ENCODE measurements at regions not wholly inside any gene's neighbourhood (a gene's known extent, or its start where the extent isn't known, plus 50 kb on each side); places are given as distances from the start of the nearest gene placed in this dataset.

DNA sequence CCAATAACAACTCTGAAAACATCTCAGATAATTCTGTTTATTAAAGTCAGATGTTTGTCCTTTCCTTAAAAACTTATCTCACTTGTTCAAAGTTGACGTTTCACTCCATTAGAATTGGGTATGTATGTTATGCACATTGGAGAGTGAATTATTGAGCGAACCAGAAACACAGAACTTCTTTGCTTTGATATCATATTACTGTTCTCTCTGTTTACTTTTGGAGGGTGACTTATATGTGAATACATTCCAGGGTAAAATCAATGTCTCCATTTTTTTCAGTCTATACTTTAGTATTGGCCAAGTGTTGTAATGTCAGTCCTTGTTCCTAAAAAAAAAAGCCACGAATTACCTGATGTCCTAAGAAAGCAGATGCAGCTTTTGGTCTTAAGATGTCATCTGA, 307.4 kb downstream of the CSNK1G3 start:
- DNase-seq: peak; percentile 64

DNA sequence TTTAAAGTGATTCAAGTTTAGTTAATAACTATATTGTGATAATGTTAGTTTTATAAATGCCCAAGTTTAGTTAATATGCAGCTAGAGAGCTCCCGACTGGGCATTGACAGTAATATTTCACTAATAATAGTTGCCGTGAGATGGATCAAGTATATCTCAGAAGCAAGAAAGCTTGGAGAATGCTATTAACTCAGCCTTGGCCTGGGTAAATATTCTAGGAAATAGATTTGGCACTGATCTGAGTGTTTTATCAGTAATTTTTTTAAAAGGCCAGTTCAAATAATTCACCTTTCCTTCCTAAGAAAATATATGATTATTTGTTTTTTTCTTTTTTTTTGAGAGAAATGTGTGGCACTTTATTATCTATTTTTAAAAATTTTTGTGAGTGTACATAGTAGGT, 305.3 kb downstream of the CSNK1G3 start:
- no peak for DNase-seq

DNA sequence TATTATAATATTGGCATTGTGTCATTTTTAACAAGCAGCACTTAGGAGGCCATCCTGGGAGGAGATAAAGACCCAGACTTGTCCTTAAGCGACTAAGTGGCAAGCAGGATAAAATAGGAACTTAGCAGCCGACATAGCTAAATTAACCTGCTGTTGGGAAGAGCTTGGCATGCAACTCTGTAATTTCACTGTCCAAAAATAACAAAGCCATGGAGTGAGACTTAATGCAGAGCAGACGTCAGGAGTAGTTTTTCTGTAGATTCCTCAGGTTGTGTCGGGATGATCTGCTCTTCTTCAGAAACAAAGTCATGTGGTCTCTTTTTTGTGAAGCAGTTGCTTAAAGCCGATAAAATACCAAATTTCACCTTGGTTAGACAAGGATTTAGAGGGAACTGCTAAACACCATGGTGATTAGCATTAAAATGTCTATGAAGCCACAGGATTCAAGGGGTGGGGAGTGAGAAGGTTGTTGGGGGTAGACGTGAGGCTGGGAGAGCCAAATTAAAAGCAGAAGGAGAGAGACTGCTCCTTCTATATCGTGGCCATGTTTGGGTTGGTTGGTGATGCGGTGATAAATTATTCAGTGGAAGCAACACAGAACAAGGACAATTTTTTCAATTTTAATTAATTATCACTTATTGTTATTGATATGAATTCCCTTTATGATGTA, 303.0 kb downstream of the CSNK1G3 start:
- DNase-seq: peak; percentile 80

DNA sequence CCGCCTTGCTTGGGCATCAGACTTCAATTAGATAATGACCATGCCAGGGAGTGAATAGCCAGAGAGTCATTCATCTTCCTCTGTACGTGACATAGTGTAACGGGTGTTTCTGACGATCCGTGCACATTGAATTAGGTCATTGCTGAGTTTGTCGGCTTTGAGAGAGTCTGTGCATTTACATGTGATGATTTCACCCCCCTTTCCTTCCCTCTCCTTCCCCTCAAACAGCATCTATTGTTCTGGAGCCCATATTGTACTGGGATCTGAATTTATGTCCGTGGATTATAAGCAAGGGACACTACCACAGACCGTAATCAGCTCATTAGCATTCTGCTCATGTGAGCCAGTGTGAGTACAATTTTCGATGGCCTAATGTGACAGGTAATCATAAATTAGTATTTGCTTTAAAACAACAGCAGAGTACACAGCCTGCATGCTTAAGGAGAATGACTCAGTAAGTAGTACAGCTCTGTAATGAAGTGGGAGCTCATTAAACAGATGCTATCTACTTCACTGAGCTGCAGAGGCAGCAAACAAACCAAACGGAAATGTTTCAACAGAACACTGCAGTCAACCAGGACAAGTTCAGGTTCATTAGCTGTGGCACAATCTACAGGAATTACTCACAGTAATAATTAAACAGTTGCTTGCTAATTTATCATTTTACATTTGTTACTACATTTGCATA, 302.1 kb downstream of the CSNK1G3 start:
- peak; percentile 54 for DNase-seq

DNA sequence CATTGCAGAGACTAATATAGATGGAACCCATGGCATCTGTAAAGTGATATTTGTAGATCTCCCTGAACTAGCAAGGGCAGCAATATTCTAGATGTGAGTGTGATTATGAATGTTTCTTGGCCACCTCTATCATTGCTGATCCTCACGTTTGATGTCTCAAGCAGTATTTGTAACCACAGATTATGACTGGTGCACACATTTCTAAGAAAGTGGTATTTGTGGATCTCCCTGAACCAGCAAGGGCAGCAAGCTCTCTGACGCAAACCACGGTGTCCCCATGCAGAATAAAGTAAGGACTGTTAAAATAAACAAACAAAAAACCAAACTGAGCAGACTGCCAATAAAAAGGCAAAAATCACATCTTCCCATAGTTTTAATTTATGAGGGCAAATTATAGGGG, 301.3 kb downstream of the CSNK1G3 start:
- no peak for DNase-seq

DNA sequence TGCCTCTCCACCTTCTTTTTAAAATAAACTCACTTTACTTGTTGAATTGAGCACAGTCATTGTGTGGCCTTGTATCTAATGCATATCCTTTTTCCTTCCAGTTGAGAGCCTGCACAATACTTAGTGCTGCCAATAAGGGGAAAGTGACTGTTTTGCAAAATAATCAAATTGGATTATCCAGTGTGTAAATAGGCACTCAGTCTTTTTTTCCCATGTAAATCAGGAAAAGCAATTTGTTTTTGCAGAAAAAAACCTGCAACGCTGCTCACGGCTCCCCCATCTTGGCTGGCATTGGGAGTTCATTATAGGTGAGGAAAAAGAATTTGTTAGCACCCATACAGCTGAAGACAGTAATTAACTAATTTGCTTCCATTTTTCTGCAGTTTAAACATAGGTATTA, 299.9 kb downstream of the CSNK1G3 start:
- no peak for DNase-seq

DNA sequence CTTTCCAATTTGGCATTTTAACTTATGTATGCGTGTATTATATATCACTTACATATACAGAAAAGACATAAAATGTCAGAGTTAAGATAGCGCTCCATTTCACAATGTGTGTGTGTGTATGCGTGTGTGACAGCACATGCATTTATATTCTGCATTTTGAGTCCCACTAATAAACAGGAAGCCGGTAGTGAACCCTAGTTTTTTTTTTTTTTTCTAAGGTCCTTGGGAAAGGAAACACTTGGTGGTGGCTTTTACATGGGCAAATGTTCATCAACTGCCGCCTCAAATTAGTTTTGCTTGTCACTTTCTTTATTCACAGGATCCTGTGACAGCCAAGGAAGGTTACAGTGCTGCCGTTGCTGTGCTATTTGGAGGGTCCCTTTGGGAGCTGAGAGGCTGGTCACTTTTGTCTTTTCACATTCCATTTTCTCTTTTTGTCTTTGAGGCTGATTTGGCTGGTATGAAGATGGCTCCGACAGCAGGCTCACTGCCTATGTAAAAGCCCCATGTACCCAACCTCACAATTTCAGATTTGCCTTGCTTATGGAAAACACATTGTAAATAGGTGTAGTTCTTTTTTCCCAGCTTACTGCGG, 298.9 kb downstream of the CSNK1G3 start:
- DNase-seq: no peak

DNA sequence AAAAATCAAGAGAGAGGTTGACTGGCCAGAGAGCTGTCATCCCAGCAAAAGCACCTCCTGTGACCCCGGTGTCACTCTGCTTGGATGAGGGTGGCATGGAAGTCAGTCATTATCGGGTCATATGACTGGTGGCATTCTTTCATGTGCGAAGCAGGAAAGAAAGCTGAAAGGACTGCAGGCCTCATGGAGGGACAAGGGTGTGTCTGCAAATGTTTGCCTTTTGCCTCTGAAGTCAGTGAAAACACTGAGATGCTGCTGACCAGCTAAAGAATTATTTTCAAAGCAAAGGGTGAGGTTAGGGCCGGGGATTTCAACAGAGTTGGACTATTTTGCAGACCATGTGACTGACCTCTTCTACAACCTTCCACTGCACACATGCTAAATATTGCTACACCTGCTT, 298.3 kb downstream of the CSNK1G3 start:
- DNase-seq: no peak

DNA sequence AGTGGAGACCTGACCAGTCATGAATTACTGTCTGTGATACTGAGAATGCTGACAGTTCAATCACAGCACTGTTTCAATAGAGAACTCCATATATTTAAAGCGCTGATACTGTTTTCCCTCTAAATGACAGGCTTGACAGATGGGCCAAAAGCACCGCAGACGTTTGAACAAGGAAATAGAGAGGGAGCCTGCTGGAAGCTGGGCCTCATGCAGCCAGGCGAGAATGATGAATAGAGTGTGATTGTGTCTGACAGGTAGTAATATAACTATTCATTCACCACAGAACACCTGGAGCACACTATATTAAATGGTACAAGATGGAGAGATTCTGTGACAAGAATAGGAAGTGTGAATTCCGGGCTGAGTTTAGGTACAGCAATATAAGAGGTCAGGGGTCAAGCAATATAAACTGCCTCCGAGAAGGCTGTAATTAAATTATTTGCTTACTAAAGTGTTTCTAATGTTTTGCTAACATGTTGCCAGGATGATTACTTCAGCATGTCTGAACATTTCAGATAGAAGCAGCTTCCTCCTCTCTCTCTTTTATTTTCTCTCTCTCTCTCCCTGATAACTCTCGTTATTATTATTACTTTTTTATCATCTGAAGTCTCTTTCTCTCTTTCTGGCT, 297.7 kb downstream of the CSNK1G3 start:
- DNase-seq: no peak

DNA sequence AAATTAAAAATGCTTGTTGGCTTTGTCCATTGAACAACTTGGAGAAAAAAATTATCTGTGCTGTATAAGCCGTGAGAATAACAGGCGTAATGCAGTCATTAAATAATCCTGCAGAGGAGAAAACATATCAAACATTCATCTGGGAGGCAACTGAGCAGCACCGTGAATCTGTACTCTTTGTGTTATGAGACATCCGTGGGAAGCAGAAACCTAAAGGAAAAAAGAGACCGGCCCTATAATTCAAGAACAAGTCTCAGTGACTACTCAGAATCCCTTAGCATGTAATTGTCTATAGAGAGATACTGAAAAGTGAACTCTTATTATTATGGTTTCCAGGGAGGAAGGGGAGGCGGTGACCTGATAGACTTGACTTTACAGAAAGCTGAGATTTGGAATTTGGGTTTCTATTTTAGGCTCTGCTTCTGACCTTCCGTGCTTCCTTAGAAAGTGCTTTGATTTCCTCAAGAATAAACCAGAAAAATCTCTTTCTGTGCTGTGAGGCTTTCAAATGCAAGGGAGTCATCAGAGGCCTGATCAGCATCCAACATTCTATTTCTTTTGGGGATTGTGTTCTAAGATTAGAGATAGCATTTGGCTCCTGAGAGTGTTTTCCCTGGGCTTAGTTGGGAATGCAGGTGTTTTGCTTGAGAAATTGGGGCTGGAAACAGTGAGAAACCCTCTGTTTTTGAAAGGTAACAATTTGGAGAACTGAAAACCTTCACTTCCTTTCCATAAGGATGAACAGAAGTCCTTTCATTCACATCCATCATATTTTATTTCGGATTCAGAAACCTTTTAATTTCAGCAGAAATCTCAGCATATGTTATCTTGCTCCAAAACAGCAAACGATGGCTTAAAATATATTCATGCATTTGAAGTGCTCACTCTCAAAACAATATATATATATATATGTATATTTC, 296.7 kb downstream of the CSNK1G3 start:
- DNase-seq: no peak

DNA sequence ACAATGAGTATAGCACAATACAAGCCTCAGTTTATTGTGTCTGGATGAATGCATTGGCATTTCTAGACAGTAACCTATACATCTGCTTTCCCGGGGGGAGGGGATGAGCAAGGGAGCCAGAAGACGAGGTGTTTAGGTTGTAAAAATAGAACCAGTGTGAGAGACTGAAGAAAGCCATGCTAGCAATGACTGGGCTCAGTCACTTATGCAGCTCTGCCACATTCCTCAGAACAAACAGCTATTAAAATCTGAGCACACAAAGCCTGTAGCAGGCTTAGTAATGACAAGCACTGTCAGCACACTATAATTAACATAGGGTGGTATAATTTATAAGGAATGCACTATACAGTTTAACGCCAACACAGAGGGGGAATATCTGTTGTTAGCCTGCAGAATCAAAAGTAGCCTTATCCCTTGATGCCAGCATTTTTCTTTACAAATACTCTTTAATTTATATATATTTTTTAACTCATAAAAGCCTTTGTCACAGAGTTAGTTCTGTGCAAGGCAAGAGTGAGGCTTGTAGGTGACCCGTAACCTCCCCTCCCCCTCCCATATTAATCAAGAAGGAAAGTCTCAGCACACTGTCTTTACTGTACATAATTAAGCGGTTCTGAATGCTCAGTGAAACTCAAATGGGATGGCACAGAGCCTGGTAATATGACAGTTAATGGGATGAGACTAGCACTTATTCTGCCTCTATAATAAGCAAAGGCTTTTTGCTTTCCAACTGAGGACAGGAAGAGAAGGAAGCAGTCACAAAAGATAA, 295.4 kb downstream of the CSNK1G3 start:
- peak; percentile 86 for DNase-seq

DNA sequence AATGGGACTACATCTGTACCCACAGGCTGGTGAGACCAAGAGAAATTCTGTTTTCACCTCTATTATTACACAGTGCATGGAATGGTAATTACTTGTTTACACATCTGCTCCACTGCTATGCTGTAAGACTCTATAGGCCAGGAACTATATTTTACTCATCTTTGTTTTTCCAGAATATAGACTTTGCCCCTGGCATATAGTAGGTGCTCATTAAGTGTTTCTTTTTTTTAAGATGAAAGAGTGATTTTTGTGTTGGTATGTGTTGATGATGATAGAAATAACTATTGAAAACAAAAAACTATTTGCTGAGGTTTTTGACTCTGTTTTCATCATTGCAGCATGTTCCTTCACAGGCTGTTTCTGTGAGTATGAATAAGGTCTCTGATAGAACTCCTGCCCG, 294.7 kb downstream of the CSNK1G3 start:
- DNase-seq: no peak

DNA sequence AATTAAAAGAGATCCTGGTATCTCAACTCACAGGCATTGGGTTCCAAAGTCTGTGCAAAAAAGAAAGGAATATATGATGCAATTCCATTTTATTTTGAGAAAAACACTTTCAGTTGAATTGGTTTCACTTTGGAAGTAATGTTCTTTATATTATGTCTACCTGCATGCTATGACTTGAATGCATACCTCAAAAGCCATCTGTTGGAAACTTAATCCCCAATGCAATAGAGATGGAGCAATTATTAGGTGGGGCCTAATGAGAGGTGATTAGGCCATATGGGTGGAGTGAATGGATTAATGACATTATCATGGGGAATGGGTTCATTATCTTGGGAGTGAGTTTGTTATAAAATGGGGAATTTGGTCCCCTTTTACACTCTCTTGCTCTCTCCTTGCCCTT, 293.3 kb downstream of the CSNK1G3 start:
- DNase-seq: no peak

DNA sequence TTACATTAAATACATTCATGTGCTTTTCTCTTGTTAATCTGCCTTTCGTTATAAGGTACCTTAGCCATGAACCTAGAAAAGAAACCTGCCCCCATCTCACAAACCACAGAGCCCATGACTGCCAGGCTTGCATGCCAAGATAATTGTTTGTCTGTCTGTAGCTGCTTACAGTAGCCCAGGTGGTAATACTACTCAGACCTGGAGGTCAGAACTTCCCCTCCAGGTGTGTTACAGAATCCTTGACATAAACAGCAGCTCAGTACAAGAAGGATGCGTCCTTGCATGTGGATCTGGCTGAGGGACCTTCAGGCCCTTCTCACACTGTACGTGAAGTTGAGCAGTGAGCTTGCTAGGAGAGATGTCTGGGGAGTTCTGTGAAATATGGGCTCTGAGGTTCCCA, 291.4 kb downstream of the CSNK1G3 start:
- no peak for DNase-seq

DNA sequence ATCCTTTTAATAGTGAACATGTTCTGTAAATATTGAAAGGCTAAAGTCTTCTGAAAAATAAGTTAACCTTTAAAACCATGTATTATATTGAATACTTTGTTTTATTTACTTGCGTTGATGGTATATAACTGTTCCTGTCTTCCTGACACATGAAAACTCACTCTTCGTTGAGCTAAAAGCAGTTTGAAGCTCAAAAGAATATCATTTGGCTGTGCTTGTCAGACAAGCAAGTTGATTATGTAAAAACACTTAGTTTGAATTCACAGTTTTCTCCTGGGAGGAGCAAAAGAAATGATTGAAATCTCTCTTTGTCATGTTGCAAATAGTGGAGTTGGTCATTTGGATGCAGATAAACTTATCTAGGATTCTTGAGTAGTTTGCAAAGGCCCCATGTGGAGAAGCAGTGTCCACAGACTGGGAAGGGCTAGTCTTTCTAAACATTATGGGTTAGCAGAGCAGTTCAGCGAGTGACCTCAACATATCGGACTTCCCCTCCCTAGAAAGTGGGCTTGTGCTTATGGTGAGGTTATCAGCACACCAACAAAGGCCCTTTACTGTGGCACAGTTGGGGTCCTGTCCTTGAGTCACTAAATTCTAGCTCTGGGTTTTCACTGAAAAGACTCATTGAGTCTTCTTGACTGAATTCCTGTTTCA, 290.4 kb downstream of the CSNK1G3 start:
- no peak for DNase-seq

DNA sequence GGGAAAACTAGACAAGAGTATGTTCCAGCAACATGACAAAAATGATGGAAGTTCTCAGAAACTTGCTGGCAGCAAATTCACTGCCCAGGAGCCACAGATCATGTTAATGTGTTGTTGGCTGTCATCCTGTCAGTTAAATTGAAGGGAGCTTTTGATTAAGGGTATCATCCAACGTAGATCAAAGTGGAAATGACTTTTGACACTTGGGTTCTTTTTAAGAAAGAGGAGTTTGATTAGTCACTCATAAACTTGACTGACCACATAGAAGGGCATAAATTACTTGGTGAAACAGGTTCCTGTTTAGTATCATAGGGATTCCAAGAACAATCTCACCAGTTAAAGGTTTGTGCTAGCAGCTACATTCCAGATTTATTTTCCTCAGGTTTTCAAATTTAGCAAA, 288.7 kb downstream of the CSNK1G3 start:
- no peak for DNase-seq

DNA sequence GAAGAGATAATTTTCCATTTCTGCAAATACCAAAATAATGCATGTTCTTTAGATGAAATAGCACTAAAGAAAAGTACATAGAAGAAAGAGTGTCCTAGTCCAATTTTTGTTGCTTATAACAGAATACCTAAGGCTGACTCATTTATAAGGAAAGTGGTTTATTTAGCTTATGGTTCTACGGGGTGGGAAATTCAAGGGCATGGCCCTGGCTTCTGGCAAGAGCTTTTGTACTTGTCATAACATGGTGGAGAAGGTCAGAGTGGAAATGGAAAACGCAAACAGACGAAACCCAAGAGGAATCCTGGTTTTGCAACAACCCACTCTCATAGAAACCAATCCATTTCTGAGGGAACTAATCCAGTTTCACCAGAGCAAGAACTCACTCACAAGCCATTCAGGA, 283.7 kb downstream of the CSNK1G3 start:
- DNase-seq: no peak

DNA sequence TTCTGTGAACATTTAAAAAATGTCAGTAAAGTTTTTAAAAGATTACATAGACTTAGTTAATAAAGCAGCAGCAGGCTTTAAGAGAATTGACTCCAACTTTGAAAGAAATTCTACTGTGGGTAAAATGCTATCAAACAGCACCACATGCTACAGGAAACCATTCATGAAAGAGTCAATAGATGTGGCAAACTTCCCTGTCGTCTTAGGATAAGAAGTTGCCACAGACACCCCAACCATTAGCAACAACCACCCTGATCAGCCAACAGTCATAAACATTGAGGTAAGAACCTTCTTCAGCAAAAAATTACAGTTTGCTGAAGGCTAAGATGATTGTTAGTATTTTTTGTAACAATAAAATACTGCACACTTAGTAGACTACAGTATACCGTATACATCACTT, 278.2 kb downstream of the CSNK1G3 start:
- DNase-seq: no peak

DNA sequence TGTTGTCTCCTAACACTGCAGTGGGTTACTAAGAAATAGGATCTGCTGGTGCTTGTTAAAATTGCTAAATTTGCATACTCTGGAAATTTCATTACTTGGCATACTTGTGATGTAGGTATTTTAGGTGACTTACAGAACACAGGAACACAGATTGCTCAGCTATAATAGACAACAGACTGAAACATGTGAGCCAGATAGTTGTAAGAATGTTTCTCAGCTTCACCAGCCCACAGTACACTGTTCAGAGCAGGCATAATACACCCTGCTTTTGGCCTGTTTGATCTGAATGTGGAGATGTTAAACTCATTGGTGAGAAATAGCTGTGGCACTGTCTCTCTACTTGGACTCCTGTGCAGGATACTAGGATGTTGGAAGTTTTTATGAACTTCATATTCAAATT, 275.7 kb downstream of the CSNK1G3 start:
- DNase-seq: no peak

DNA sequence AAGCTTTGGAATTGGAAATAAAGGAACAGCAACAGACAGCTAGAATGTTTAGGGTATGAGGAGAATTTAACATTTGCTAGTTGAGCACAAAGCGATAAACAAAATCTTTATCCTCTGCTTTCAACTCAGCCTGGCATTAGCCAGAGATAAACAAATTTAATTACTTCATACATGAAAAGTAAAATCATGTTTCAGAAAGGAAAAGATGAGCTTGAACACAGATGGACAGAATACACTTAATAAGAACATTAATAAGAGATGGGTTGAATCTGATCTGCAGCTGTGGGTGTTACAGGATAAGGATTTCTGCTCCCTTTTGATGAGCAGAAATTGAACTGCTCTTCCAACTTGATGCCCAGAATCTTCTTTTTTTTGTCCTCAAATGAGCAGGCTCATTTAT, 275.2 kb downstream of the CSNK1G3 start:
- DNase-seq: no peak

DNA sequence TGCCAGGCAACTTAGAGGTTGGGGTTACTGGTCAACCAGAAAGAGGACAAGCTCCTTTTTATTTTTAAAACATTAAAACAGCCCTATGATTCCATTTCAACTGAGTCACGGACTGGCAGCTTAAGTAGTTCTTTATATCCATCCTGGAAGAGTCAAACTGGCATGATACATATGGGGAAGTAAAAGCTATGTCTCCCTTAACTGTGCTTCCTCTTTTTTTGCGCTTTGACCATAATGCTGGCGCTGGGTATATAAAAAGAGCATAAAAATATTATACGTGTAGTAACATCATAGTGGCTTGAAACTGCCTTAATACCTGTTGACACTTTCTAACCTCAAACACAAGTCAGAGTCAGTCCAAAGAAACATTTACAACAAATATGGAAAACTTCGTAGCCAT, 274.4 kb downstream of the CSNK1G3 start:
- no peak for DNase-seq

Measured in fibroblast of upper back skin (primary cell).